Adrenal gland (tissue), 9 donors: ENCODE measurements at regions not wholly inside any gene's neighbourhood (a gene's known extent, or its start where the extent isn't known, plus 50 kb on each side); places are given as distances from the start of the nearest gene placed in this dataset.

ENCODE experiments used
- DNase-seq, 7 donors: peaks; one replicate each; pipeline ENCODE4 v3.0.0-alpha.2; 2019 to 2020
- H3K27ac ChIP-seq, 5 donors: fragments of 200-600 bp; sonication (generic) in 4 of 5; 1 replicate in 3 of 5; 2 replicates in 2 of 5; pipeline versions ENCODE4 v1.5.1 to v1.8.0; 2016 to 2020; ENCODE audit warnings: mild to moderate bottlenecking in 1 of 5
- H3K27me3 ChIP-seq: fragments of 200-600 bp; 2 replicates; pipeline ENCODE4 v1.8.0; 2021
- H3K36me3 ChIP-seq, 2 donors: fragments of 200-600 bp; replicated peaks in 1 of 2; 1 replicate in 1 of 2; 2 replicates in 1 of 2; pipeline versions ENCODE4 v1.5.1 to v1.8.0; 2018 to 2022
- H3K4me1 ChIP-seq, 2 donors: fragments of 200-600 bp; replicated peaks in 1 of 2; 1 replicate in 1 of 2; 2 replicates in 1 of 2; pipeline versions ENCODE4 v1.5.1 to v1.8.0; 2018 to 2021
- H3K4me3 ChIP-seq, 4 donors: fragments of 200-600 bp; sonication (generic) in 3 of 4; one replicate each; pipeline ENCODE4 v1.5.1; 2016 to 2018
- H3K9me3 ChIP-seq, 3 donors: fragments of 200-600 bp; sonication (generic) in 1 of 3; replicated peaks in 1 of 3; 1 replicate in 2 of 3; 2 replicates in 1 of 3; pipeline versions ENCODE4 v1.5.1 to v1.8.0; 2016 to 2021
- CTCF ChIP-seq, 6 experiments: fragments of 450-650 bp in 4 of 6; fragments of 200-600 bp in 2 of 6; sonication (generic) in 1 of 6; IDR thresholded peaks; 1 replicate in 5 of 6; 2 replicates in 1 of 6; pipeline versions ENCODE4 v1.5.1 to v1.8.0; 2016 to 2021; ENCODE audit warnings: antibody characterized with exemption in 6 of 6, mild to moderate bottlenecking in 2 of 6, moderate library complexity in 1 of 6
- POLR2A ChIP-seq, 2 donors: fragments of 450-650 bp; IDR thresholded peaks; one replicate each; pipeline ENCODE4 v1.6.1; 2017; ENCODE audit warnings: antibody characterized with exemption in 2 of 2, mild to moderate bottlenecking in 2 of 2, moderate library complexity in 1 of 2
- WGBS, 4 donors: extraction: QIAGEN DNeasy Blood & Tissue Kit in 2 of 4; methylation state at CpG; one replicate each; pipeline versions ENCODE4 v1.1.5 to v1.1.7; 2013 to 2017; 5-methylcytosine and 5-hydroxymethylcytosine counted together
- intact Hi-C, 2 donors: fragments of 100-400 bp; cut with DNase I; formaldehyde crosslinking; loops; one replicate each; pipeline versions ENCODE4 v1.14.1 to v1.15.0; 2022 to 2023
- donor health status: healthy with polysubstance abuse.
- donor health status: Bipolar disorder and iron deficiency.
- donor health status: DM: yes; HTN: yes; CAD: no.
- donor health status: DM: no; HTN: no; CAD: no.
- donor health status: DM: no; HTN: no; CAD: no.

- intact Hi-C loops, result no loop called here
- no peaks in the 10 kb centered on the region for H3K27me3 ChIP-seq
- H3K4me3 ChIP-seq, result no peak overlapping the region
- H3K36me3 ChIP-seq, result no peaks in the 10 kb centered on the region
- H3K9me3 ChIP-seq, result no peaks in the 10 kb centered on the region
- TF ChIP-seq POLR2A (IDR thresholded peaks at IDR 0.05) (no peak), CTCF (IDR thresholded peaks at IDR 0.05) (no peak)
- no peak overlapping the region for H3K27ac ChIP-seq
- DNase-seq, result no peak
- no peaks in the 10 kb centered on the region for H3K4me1 ChIP-seq
- WGBS, 4 donors, result 85 to 95% (median 91%) methylated on average over 2 of the region's 2 CpGs
Observed at GRCh38 chr13:88552966-88553365, 881.8 kb downstream of the SLITRK5 start.

GRCh38 chr13:88565566-88565965 lies 894.4 kb downstream of the SLITRK5 start:
- TF ChIP-seq POLR2A (IDR thresholded peaks at IDR 0.05), result no peak
- TF ChIP-seq CTCF (IDR thresholded peaks at IDR 0.05), result no peak
- Histone ChIP-seq H3K4me3 (no peak overlapping the region), H3K9me3 (no peaks in the 10 kb centered on the region), H3K27me3 (no peaks in the 10 kb centered on the region), H3K4me1 (no peaks in the 10 kb centered on the region), H3K36me3 (no peaks in the 10 kb centered on the region), H3K27ac (no peak overlapping the region)
- intact Hi-C loops, result no loop called here
- no peak for DNase-seq

GRCh38 chr13:88585861-88586260 lies 914.7 kb downstream of the SLITRK5 start:
- no peak overlapping the region for H3K4me3 ChIP-seq
- H3K9me3 ChIP-seq, result no peaks in the 10 kb centered on the region
- no peaks in the 10 kb centered on the region for H3K27me3 ChIP-seq
- WGBS, 4 donors, result 20 to 47% (median 23%) methylated on average over 2 of the region's 2 CpGs
- DNase-seq, result no peak
- intact Hi-C loops, result no loop called here
- TF ChIP-seq CTCF (IDR thresholded peaks at IDR 0.05) (no peak), POLR2A (IDR thresholded peaks at IDR 0.05) (no peak)
- H3K27ac ChIP-seq, result no peak overlapping the region
- no peaks in the 10 kb centered on the region for H3K36me3 ChIP-seq
- H3K4me1 ChIP-seq, result no peaks in the 10 kb centered on the region

- Histone ChIP-seq H3K9me3 (no peaks in the 10 kb centered on the region), H3K36me3 (no peaks in the 10 kb centered on the region), H3K27me3 (no peaks in the 10 kb centered on the region), H3K27ac (no peak overlapping the region), H3K4me3 (no peak overlapping the region), H3K4me1 (no peaks in the 10 kb centered on the region)
- intact Hi-C loops, result no loop called here
- DNase-seq, result no peak
- TF ChIP-seq CTCF (IDR thresholded peaks at IDR 0.05), result no peak
- no peak for TF ChIP-seq POLR2A (IDR thresholded peaks at IDR 0.05)
Observed at GRCh38 chr13:88586263-88586662, 915.1 kb downstream of the SLITRK5 start.
